WTC11 (cell line): ENCODE measurements at regions not wholly inside any gene's neighbourhood (a gene's known extent, or its start where the extent isn't known, plus 50 kb on each side); places are given as distances from the start of the nearest gene placed in this dataset.

Experiments used
- ATAC-seq: fragments of 200-7000 bp; cut with Tn5 transposase; 2 replicates; pipeline ENCODE4 v1.10.0; 2021; ENCODE audit warnings: mild to moderate bottlenecking, moderate library complexity
- CTCF ChIA-PET: fragments of 300-600 bp; sonication (Branson Sonifier 250); formaldehyde crosslinking; loops from one replicate; lab custom pipeline; 2021; ENCODE audit warnings: antibody characterized with exemption; lab: Charles Lee
- POLR2A ChIA-PET: fragments of 350-600 bp; sonication (Branson Sonifier 250); formaldehyde crosslinking; loops from one replicate; lab custom pipeline; 2021; ENCODE audit warnings: antibody characterized with exemption; lab: Charles Lee
- DNase-seq: peaks from one replicate; pipeline ENCODE4 v3.0.0; 2021; ENCODE audit warnings: low spot score
- H3K27ac Mint-ChIP-seq: 2 replicates; pipeline ENCODE4 v1.8.0; 2021; ENCODE audit warnings: mixed read lengths
- H3K27me3 Mint-ChIP-seq: 2 replicates; pipeline ENCODE4 v1.8.0; 2021; ENCODE audit warnings: low read depth, mild to moderate bottlenecking, moderate library complexity, mixed read lengths
- H3K36me3 Mint-ChIP-seq: 2 replicates; pipeline ENCODE4 v1.8.0; 2021; ENCODE audit warnings: mixed read lengths
- H3K4me1 Mint-ChIP-seq: 2 replicates; pipeline ENCODE4 v1.8.0; 2022; ENCODE audit warnings: mixed read lengths
- H3K4me3 Mint-ChIP-seq: 2 replicates; pipeline ENCODE4 v1.8.0; 2021; ENCODE audit warnings: mild to moderate bottlenecking, moderate library complexity, mixed read lengths
- H3K9me3 Mint-ChIP-seq: 2 replicates; pipeline ENCODE4 v1.8.0; 2021; ENCODE audit warnings: mixed read lengths
- CREB1 ChIP-seq: sonication (generic); formaldehyde crosslinking; IDR thresholded peaks from 2 replicates; pipeline ENCODE4 v1.8.0; 2023; ENCODE audit warnings: mild to moderate bottlenecking, missing genetic modification reagents
- EMX1 ChIP-seq: fragments of 250-450 bp; sonication (Bioruptor Pico); IDR thresholded peaks from 2 replicates; pipeline ENCODE4 v1.8.0; 2021; ENCODE audit warnings: mild to moderate bottlenecking
- ESRRA ChIP-seq: sonication (generic); formaldehyde crosslinking; IDR thresholded peaks from 2 replicates; pipeline ENCODE4 v1.8.1; 2022; ENCODE audit warnings: mild to moderate bottlenecking, missing genetic modification reagents, borderline replicate concordance
- ETV6 ChIP-seq: sonication (generic); formaldehyde crosslinking; IDR thresholded peaks from 2 replicates; pipeline ENCODE4 v1.8.1; 2022; ENCODE audit warnings: mild to moderate bottlenecking, missing genetic modification reagents
- GRHL2 ChIP-seq: fragments of 250-450 bp; sonication (Bioruptor Pico); IDR thresholded peaks from 2 replicates; pipeline ENCODE4 v1.8.0; 2022; ENCODE audit warnings: mild to moderate bottlenecking, moderate library complexity; ENCODE audit not compliant: insufficient replicate concordance, severe bottlenecking
- HMGA2 ChIP-seq: fragments of 250-450 bp; sonication (Bioruptor Pico); IDR thresholded peaks from 2 replicates; pipeline ENCODE4 v1.4.0; 2021; ENCODE audit warnings: mild to moderate bottlenecking, moderate library complexity
- JUN ChIP-seq: sonication (generic); formaldehyde crosslinking; IDR thresholded peaks from 2 replicates; pipeline ENCODE4 v1.8.0; 2023; ENCODE audit warnings: mild to moderate bottlenecking, missing genetic modification reagents
- KAT7 ChIP-seq: sonication (generic); formaldehyde crosslinking; IDR thresholded peaks from 2 replicates; pipeline ENCODE4 v1.8.1; 2023; ENCODE audit warnings: missing genetic modification reagents, mild to moderate bottlenecking, borderline replicate concordance
- SMAD3 ChIP-seq: sonication (generic); formaldehyde crosslinking; IDR thresholded peaks from 2 replicates; pipeline ENCODE4 v1.8.0; 2022; ENCODE audit warnings: missing genetic modification reagents, mild to moderate bottlenecking, borderline replicate concordance
- TEAD1 ChIP-seq: sonication (generic); formaldehyde crosslinking; IDR thresholded peaks from 2 replicates; pipeline ENCODE4 v1.8.0; 2022; ENCODE audit warnings: mild to moderate bottlenecking, missing genetic modification reagents
- ZNF317 ChIP-seq: sonication (generic); formaldehyde crosslinking; IDR thresholded peaks from 2 replicates; pipeline ENCODE4 v1.8.1; 2023; ENCODE audit warnings: low read depth, mild to moderate bottlenecking, moderate library complexity, missing genetic modification reagents, borderline replicate concordance
- ZNF423 ChIP-seq: fragments of 250-450 bp; sonication (Bioruptor Pico); IDR thresholded peaks from 2 replicates; pipeline ENCODE4 v2.1.2; 2022; ENCODE audit warnings: mild to moderate bottlenecking, moderate library complexity
- ZNF671 ChIP-seq: fragments of 250-450 bp; sonication (Bioruptor Pico); IDR thresholded peaks from 2 replicates; pipeline ENCODE4 v1.8.0; 2021; ENCODE audit warnings: mild to moderate bottlenecking
- TF ChIP-seq, protein P1 (sequence below): sonication (generic); formaldehyde crosslinking; IDR thresholded peaks from 2 replicates; pipeline ENCODE4 v1.8.1; 2023; ENCODE audit warnings: mild to moderate bottlenecking, moderate library complexity, missing genetic modification reagents
- TF ChIP-seq, protein P2 (sequence below): sonication (generic); formaldehyde crosslinking; IDR thresholded peaks from 2 replicates; pipeline ENCODE4 v1.8.0; 2023; ENCODE audit warnings: mild to moderate bottlenecking, missing genetic modification reagents
- TF ChIP-seq, protein P3 (sequence below): sonication (generic); formaldehyde crosslinking; conservative IDR thresholded peaks from 2 replicates; pipeline ENCODE4 v1.8.1; 2023; ENCODE audit warnings: mild to moderate bottlenecking, low read depth, missing genetic modification reagents, moderate library complexity
- TF ChIP-seq, protein P4 (sequence below): sonication (generic); formaldehyde crosslinking; IDR thresholded peaks from 2 replicates; pipeline ENCODE4 v1.8.1; 2023; ENCODE audit warnings: mild to moderate bottlenecking, missing genetic modification reagents
- TF ChIP-seq, protein P5 (sequence below): sonication (generic); formaldehyde crosslinking; IDR thresholded peaks from 2 replicates; pipeline ENCODE4 v1.8.0; 2023; ENCODE audit warnings: missing genetic modification reagents
- TF ChIP-seq, protein P6 (sequence below): sonication (generic); formaldehyde crosslinking; conservative IDR thresholded peaks from 2 replicates; pipeline ENCODE4 v1.8.1; 2022; ENCODE audit warnings: mild to moderate bottlenecking, missing genetic modification reagents
- TF ChIP-seq, protein P7 (sequence below): sonication (generic); formaldehyde crosslinking; IDR thresholded peaks from 2 replicates; pipeline ENCODE4 v1.8.0; 2022; ENCODE audit warnings: mild to moderate bottlenecking, missing genetic modification reagents

DNA sequence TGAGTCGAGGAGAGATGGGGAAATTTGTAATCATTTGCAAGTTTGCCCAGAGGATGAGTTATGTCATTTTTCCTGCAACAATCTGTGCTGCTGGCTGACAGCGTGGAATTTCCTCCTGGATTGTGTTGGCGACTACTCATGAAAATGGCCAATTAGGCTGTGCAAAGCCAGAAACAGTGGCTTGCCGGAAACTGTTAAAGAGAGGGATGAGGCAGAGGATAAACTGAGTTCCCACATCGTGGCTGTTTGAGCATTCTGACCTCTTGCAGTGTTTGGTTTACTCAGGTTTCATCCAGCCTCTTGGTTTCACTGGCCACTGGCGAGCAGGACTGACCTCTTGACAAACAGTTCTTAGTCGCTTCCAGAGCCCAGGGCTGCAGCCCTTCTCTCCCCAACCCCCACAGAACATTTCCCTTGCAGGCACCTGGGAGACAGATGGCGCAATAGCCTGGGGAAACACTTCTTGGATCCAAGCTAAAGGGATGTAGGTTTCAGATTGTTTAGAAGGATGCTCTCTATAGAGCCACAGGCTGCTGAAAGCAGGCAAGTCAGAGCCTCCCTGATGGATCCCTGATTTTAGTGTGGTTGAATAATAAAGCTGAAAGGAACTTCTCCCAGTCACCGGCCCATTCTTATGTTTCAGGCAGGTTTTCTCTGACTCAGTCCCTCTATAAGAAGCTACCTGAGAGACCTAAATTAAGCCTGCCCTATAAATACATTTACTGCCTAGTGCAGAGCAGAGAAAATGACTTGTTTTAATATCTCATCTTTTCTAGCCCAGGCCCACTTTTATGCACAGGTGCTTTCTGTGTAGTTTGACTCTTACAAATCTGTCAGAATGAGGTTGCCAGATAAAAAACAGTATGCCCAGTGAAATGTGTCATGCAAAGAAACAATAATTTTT lies 92.8 kb upstream of the UBE2E1 start:
- Mint-ChIP-seq H3K4me1 (peaks cover 40% of the 10 kb centered on the region), H3K36me3 (peaks cover 10% of the 10 kb centered on the region), H3K4me3 (no peak overlapping the region), H3K27me3 (no peaks in the 10 kb centered on the region), H3K9me3 (peaks cover 18% of the 10 kb centered on the region), H3K27ac (peak overlapping the region; percentile 18)
- ChIA-PET CTCF (interaction anchor here (0.5 to 2.0 kb wide), 12 partner anchors 12 to 700 kb away, joined by 3 to 14 read pairs (median 4); no protein-coding TSS in a partner anchor), POLR2A (interaction anchor here (0.6 to 1.0 kb wide), 3 partner anchors 39 to 452 kb away, joined by 3 to 6 read pairs (median 3); partner anchors contain the start of genes NKIRAS1 and RPL15)
- ATAC-seq: peak; percentile 91
- peak; percentile 74 for DNase-seq
- TF ChIP-seq ETV6 (CRISPR knock-in tag) (peak; percentile 19; the same call in 1 of the 2 replicates), ZNF671 (CRISPR knock-in tag) (no peak)
- TF ChIP-seq, protein P1, sequence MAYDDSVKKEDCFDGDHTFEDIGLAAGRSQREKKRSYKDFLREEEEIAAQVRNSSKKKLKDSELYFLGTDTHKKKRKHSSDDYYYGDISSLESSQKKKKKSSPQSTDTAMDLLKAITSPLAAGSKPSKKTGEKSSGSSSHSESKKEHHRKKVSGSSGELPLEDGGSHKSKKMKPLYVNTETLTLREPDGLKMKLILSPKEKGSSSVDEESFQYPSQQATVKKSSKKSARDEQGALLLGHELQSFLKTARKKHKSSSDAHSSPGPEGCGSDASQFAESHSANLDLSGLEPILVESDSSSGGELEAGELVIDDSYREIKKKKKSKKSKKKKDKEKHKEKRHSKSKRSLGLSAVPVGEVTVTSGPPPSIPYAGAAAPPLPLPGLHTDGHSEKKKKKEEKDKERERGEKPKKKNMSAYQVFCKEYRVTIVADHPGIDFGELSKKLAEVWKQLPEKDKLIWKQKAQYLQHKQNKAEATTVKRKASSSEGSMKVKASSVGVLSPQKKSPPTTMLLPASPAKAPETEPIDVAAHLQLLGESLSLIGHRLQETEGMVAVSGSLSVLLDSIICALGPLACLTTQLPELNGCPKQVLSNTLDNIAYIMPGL (CRISPR knock-in tag): 0 out of 2 replicates have a peak, but pooled peaks have one; percentile 26
- TF ChIP-seq, protein P2, sequence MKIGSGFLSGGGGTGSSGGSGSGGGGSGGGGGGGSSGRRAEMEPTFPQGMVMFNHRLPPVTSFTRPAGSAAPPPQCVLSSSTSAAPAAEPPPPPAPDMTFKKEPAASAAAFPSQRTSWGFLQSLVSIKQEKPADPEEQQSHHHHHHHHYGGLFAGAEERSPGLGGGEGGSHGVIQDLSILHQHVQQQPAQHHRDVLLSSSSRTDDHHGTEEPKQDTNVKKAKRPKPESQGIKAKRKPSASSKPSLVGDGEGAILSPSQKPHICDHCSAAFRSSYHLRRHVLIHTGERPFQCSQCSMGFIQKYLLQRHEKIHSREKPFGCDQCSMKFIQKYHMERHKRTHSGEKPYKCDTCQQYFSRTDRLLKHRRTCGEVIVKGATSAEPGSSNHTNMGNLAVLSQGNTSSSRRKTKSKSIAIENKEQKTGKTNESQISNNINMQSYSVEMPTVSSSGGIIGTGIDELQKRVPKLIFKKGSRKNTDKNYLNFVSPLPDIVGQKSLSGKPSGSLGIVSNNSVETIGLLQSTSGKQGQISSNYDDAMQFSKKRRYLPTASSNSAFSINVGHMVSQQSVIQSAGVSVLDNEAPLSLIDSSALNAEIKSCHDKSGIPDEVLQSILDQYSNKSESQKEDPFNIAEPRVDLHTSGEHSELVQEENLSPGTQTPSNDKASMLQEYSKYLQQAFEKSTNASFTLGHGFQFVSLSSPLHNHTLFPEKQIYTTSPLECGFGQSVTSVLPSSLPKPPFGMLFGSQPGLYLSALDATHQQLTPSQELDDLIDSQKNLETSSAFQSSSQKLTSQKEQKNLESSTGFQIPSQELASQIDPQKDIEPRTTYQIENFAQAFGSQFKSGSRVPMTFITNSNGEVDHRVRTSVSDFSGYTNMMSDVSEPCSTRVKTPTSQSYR (CRISPR knock-in tag): peak; percentile 81

DNA sequence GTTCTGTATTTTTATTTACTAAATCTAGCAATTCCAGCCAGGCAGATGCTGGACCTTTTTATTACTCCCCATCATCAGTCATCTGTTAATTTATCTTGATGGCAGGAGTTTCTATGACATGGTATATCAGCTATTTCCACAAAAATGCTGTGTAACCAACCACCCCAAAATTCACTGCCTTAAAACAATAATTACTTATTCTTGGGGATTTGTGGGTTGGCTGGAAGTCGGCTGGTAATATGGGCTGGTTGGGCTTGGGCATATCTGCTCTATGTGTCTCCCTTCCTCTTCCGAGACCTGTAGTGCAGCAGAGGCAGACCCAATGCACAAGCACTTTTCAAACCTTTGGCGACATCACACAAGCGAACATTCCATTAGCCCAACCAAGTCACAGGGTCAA lies 92.1 kb upstream of the UBE2E1 start:
- CTCF ChIA-PET: interaction anchor here (0.8 to 2.0 kb wide), 9 partner anchors 11 to 152 kb away, joined by 3 to 14 read pairs (median 4); no protein-coding TSS in a partner anchor
- Mint-ChIP-seq H3K4me1 (peaks cover 40% of the 10 kb centered on the region), H3K36me3 (peaks cover 10% of the 10 kb centered on the region), H3K27me3 (no peaks in the 10 kb centered on the region), H3K4me3 (no peak overlapping the region), H3K27ac (no peak overlapping the region; the same call in 1 of the 2 replicates), H3K9me3 (peaks cover 18% of the 10 kb centered on the region)
- ATAC-seq: no peak
- POLR2A ChIA-PET: interaction anchor here (1.0 kb wide), 1 partner anchor 38 kb away, joined by 6 read pairs; no protein-coding TSS in a partner anchor
- no peak for DNase-seq
- TF ChIP-seq HMGA2 (no peak), ZNF423 (CRISPR knock-in tag) (no peak), TEAD1 (CRISPR knock-in tag) (no peak), GRHL2 (CRISPR knock-in tag) (no peak), ESRRA (CRISPR knock-in tag) (no peak), ZNF317 (CRISPR knock-in tag) (no peak), SMAD3 (no peak), KAT7 (CRISPR knock-in tag) (no peak), JUN (CRISPR knock-in tag) (no peak), EMX1 (CRISPR knock-in tag) (no peak), CREB1 (no peak)
- TF ChIP-seq, protein P3, sequence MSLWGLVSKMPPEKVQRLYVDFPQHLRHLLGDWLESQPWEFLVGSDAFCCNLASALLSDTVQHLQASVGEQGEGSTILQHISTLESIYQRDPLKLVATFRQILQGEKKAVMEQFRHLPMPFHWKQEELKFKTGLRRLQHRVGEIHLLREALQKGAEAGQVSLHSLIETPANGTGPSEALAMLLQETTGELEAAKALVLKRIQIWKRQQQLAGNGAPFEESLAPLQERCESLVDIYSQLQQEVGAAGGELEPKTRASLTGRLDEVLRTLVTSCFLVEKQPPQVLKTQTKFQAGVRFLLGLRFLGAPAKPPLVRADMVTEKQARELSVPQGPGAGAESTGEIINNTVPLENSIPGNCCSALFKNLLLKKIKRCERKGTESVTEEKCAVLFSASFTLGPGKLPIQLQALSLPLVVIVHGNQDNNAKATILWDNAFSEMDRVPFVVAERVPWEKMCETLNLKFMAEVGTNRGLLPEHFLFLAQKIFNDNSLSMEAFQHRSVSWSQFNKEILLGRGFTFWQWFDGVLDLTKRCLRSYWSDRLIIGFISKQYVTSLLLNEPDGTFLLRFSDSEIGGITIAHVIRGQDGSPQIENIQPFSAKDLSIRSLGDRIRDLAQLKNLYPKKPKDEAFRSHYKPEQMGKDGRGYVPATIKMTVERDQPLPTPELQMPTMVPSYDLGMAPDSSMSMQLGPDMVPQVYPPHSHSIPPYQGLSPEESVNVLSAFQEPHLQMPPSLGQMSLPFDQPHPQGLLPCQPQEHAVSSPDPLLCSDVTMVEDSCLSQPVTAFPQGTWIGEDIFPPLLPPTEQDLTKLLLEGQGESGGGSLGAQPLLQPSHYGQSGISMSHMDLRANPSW (CRISPR knock-in tag): no peak
- TF ChIP-seq, protein P4, sequence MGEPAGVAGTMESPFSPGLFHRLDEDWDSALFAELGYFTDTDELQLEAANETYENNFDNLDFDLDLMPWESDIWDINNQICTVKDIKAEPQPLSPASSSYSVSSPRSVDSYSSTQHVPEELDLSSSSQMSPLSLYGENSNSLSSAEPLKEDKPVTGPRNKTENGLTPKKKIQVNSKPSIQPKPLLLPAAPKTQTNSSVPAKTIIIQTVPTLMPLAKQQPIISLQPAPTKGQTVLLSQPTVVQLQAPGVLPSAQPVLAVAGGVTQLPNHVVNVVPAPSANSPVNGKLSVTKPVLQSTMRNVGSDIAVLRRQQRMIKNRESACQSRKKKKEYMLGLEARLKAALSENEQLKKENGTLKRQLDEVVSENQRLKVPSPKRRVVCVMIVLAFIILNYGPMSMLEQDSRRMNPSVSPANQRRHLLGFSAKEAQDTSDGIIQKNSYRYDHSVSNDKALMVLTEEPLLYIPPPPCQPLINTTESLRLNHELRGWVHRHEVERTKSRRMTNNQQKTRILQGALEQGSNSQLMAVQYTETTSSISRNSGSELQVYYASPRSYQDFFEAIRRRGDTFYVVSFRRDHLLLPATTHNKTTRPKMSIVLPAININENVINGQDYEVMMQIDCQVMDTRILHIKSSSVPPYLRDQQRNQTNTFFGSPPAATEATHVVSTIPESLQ (CRISPR knock-in tag): no peak
- TF ChIP-seq, protein P5, sequence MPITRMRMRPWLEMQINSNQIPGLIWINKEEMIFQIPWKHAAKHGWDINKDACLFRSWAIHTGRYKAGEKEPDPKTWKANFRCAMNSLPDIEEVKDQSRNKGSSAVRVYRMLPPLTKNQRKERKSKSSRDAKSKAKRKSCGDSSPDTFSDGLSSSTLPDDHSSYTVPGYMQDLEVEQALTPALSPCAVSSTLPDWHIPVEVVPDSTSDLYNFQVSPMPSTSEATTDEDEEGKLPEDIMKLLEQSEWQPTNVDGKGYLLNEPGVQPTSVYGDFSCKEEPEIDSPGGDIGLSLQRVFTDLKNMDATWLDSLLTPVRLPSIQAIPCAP (CRISPR knock-in tag): no peak
- TF ChIP-seq, protein P6, sequence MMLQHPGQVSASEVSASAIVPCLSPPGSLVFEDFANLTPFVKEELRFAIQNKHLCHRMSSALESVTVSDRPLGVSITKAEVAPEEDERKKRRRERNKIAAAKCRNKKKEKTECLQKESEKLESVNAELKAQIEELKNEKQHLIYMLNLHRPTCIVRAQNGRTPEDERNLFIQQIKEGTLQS (CRISPR knock-in tag): no peak
- TF ChIP-seq, protein P7, sequence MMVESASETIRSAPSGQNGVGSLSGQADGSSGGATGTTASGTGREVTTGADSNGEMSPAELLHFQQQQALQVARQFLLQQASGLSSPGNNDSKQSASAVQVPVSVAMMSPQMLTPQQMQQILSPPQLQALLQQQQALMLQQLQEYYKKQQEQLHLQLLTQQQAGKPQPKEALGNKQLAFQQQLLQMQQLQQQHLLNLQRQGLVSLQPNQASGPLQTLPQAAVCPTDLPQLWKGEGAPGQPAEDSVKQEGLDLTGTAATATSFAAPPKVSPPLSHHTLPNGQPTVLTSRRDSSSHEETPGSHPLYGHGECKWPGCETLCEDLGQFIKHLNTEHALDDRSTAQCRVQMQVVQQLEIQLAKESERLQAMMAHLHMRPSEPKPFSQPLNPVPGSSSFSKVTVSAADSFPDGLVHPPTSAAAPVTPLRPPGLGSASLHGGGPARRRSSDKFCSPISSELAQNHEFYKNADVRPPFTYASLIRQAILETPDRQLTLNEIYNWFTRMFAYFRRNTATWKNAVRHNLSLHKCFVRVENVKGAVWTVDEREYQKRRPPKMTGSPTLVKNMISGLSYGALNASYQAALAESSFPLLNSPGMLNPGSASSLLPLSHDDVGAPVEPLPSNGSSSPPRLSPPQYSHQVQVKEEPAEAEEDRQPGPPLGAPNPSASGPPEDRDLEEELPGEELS (CRISPR knock-in tag): no peak
